Transverse colon (tissue), 4 donors: ENCODE measurements at regions not wholly inside any gene's neighbourhood (a gene's known extent, or its start where the extent isn't known, plus 50 kb on each side); places are given as distances from the start of the nearest gene placed in this dataset.

Source experiments
- CTCF ChIP-seq, 5 experiments: fragments of 200-600 bp in 3 of 5; fragments of 450-650 bp in 2 of 5; sonication (generic) in 3 of 5; IDR thresholded peaks; 1 replicate in 2 of 5; 2 replicates in 3 of 5; pipeline ENCODE4 v1.5.1; 2016 to 2017; ENCODE audit warnings: antibody characterized with exemption in 5 of 5, inconsistent platforms in 3 of 5, mild to moderate bottlenecking in 2 of 5, moderate library complexity in 1 of 5
- POLR2AphosphoS5 ChIP-seq, 3 donors: sonication (generic); formaldehyde crosslinking; IDR thresholded peaks; one replicate each; pipeline ENCODE4 v1.6.1; 2016; ENCODE audit warnings: antibody characterized with exemption in 3 of 3

DNA sequence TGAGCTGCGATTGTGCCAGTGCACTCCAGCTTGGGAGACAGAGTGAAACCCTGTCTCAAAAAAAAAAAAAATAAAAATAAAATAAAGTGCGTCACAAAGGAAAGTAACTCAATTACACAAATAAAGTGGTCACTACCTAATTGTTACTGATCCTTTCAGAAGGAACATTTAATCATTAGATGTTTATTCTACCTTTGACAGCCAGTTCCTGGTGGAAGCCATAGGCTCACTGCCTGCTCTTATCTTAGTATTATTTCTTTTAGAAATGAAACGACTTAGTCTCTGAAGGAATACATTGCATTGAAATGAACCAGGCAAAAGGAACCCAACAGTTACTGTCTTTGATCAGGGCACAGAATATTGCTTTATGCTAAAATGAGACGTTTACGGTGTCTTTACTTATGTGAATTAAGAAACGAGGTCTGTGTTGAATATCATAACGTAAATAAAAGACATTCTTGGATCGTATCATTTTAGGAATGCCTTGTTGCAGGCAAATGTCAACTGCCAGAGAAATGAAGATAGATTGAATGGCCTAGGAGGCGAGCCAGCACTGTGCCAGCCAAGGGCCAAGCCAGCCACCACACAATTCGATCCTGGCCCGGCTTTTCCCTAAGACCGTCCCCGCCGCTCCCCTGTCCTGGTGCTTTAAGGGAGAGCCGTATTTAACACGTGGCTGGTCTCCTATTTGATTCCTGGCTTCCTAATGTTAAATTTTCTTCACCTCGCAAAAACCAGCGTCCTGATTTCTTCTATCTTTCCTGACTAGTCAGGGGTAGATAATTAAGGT, 136.7 kb upstream of the GMDS start:
- TF ChIP-seq CTCF (IDR thresholded peaks at IDR 0.05): no peak
- TF ChIP-seq POLR2AphosphoS5 (IDR thresholded peaks at IDR 0.05): no peak
